Stimulated activated CD4-positive, alpha-beta T cell treated with anti-CD3 and anti-CD28 coated beads, TNF-alpha, amount 100 ng/mL, for 24 hours (primary cell): ENCODE measurements at regions not wholly inside any gene's neighbourhood (a gene's known extent, or its start where the extent isn't known, plus 50 kb on each side); places are given as distances from the start of the nearest gene placed in this dataset.

ENCODE experiments used
- DNase-seq, 3 experiments: peaks; one replicate each; pipeline ENCODE4 v3.0.0-alpha.2; 2020; ENCODE audit warnings: low read depth in 3 of 3

DNA sequence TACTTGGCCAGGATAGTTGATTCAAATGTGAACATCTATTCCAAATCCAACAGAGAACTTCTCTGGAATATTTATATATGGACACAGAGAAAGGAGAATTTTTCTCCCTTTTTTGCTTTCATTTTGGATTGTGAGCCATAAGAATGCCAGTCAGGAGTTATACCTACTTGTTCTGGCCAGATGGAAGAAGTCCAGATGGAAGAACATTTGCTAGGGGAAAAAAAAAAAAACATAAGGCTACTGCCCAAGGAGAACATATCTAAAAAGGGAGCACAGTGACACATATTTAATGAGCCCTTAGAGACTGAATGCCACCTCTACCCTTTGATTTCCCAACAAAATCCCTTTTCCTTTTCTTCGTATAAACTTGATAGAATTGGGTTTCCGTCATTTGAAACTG, 61.7 kb upstream of the PPP2R2B start:
- no peak for DNase-seq

DNA sequence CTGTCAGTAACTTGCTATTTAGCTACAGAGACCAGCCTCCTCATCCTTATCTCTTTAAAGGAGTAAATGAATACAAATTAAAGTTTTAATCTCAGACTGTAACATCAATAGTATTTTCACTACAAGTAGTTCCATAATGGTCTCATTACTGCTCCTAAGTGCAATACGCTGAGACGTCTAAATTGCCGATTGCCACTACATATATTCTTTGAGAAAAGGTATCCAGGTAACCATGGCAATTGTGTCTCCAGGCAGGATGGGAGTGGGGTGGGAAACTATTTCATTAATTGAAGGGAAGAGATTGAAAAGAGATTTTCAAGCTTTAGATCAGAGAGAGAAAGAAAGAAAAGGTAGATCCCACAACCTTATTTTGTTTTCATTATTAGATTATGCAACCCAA, 65.5 kb upstream of the PPP2R2B start:
- DNase-seq: no peak

DNA sequence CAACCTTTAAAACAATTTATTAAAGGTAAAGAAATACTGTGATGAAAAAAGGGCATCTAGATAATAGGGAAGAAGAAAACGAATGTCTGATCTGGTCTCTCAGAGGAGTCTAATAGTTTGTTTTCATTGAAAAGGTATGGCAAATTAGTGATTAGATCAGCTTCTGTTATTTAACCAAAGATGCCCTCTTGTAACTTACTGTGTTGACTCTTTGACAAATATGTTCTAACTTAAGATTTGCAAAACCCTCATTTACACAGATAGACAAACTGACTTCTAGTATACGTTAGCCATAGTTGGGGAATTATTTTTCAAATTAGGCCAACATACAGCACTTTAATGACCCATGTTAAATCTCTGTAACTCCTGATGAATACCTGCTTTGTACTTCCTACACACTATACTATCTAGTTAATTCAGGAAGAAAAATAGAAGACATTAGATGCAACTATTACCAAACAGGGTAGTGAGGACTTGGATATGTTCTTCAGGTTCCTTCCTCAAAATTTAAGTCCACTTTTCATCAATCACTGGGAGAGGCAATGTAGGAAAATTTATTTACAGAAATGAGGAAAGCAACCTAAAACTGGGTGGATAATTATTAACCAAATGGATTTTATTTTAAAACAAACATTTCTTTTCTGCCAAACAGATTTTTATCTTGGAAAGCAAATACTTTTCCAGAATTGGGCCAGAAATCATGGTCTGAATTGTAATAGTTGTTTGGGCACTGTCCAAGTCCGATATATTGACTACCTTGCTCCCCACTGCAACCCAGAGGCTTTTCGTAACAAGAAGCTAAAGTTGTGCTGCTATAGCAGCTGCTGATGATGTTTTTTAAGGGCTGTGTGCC, 66.4 kb upstream of the PPP2R2B start:
- no peak for DNase-seq

DNA sequence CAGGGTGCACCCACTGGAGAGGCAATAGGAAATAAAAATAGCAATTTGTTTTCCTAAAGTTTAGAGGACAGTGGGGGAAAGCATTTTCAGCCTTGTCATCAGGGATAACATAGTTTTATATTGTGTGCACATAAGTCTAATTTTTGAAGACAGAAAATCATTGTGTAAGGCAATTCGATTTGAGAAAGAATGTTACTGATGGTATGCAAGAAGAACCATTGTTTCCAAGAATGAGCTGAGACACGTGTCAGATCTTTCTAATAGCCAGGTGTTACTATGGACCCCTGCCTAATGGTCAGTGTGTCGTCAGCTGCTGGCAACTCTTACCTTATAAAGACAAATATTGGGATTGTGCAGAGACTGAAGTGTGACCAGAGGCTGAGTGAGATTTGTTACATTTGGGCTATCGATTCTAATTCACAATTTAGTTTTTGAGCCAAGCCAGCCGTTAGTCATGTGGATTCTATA, 67.1 kb upstream of the PPP2R2B start:
- DNase-seq: no peak

DNA sequence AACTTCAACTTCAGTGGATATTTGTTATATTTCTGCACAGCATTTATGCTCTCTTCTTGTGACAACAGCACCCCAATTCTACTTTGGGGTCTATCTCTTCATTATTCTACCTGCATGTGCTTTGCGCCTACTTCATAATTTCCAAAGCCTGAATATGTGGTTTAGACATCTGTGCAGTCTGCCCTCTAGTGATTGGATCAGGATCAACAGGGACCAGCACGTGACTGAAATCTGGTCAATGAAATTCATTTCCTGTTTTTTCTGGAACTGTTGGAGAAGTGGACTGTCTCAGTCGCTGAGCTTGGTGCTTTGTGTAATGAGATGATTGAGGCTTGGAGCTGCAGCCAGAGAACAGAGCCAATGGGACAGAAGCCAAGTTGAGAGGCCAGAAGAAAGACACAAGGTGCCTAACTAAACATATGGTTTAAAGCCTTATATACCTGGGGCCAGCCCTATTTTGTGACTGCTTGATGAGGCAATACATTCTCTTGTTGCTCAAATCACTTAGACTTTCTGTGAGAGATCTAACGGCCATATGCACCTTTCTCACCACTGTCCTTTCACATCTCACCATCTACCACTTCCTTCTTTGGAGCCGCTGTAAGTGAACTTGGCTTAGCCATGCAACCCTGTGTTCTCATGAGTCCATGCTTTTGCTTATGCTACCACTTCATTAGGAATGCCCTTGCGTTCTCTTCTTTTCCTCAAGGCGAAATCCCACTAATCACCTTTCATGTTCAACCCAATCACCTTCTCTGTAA, 68.8 kb upstream of the PPP2R2B start:
- DNase-seq: no peak

DNA sequence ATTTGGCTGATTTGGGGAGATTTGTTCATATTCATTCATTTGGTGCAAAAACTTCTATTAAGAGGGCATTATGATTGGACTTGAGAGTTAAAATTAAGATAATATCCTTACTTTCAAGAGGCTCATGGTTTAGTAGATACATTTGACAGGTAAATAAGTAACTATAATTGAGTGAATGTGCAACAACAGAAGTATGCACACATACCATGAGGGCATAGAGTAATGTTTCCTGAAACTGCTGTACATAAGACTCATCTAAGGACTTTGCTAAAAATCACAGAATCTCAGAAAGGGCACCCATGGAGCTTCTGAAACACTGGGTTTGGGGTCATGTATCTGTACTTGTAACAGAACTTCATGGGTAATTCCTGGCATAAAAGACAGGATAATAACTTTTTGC, 70.1 kb upstream of the PPP2R2B start:
- DNase-seq: no peak

DNA sequence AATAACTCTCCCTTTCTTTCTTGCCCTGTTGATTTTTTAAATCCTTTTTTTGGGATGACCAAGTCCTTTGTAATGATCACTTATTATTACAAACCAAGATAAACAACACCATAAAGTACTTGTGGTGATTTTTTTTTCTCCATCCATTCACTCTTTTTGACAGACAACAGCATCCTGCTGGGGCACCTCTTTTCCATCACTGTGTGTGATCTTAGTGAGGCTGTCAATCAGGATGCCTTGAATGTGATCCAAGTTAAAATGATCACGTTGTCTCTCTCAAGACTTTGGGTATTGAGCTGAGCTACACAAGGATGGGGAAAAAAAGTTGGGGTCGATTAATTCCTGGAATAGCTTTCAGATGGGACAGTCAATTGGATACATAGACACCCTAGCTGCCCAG, 73.6 kb upstream of the PPP2R2B start:
- DNase-seq: no peak

DNA sequence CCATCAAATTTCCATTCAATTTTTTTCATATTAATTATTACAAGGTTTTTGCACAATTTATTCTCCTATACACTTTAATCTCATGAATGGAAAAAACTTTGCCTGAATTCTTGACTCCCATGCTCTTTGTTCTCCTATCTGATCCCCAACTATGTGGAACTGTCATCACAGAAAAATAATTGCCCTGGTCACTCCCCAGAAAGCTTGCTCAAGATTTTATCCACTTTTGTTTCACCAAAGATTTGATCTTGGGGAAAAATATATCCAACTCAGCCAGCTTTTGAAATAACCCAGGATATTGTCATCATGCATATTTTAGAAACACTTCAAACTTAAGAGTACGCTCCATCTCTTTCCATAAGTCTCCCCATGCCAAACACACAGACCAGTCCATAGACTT, 77.7 kb upstream of the PPP2R2B start:
- no peak for DNase-seq

DNA sequence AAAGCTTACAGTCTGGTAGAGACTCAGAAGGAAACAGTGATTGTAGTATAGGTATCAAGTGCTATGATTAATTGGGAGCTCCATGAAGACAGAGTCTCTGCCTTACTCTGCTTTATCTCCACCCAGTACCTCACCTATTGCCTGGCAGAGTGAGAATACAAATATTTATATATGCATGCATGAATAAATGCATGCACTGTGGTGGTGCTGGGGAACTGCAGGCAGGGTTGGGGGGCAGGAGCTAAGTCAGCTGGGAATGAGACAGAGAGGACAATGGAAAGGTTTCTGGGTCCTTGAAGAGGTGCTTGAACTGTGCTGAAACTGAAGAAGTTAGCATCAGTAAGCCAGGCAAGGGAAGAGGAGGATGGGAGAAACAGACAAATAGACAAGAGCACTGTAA, 80.8 kb upstream of the PPP2R2B start:
- DNase-seq: no peak

DNA sequence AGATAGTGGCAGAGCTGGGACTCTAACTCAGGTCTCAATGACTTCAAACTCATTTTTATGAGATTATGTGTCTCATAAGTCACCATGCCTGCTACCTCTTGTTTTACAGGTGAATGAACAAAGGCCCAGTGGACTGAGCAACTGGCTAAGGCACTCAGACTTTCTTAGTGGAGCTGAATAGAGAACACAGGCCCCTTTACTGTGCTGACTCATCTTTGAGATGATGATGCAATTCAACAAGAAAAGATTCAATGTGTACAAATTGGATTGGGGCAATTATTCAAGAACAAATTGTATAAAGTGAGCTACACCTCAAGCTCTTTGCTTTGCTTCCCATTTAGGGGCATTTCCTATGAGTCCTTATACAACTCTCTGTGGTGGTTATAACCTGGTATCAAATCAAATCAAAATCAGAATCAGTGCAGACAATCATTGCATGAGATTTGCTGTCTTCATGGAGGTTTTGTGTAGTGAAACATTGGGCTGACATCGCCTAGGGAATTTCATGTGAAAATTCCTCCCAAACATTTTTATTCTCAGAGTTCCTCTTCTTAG, 84.3 kb upstream of the PPP2R2B start:
- no peak for DNase-seq

DNA sequence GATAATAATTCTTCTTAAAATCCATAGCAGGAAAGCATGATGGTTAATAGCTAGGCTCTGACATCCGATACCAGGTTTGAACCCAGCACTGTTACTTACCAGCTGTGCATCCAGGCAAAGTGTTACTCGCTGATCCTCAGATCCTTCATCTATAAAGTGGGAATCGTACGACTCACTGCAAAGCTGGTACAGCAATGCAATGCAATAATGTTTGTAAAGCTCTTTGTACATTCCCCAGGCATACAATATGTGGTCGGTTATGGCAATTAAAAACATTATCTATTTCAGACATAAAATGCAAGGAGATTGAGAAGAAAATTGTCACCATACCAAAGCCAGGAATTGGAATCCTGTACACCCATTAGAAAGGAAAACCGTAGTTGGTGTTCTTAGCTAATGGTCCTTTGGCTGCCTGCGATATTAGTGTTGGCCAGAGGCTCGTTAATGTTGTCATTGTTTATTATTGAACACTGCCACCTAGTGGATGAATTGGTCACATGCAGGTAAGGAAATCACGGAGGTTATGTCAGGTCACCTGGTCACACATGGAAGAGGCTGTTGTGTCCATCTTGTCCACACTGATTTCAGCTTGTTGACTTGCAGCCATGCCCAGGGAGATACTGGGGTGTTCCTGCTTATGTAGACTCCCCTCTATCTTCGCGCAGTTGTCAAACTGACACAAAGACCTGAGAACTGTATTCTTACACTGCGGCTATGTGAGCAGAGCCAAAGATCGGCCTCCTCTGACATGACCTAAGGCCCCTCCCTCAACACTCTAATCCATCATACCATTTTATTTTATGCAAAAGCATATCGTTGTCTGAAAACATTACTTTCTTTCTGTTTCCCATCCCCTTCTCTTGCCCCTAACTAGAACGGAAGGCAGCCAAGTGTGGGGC, 87.5 kb upstream of the PPP2R2B start:
- DNase-seq: peak; percentile 7 to 42 (median 19)

DNA sequence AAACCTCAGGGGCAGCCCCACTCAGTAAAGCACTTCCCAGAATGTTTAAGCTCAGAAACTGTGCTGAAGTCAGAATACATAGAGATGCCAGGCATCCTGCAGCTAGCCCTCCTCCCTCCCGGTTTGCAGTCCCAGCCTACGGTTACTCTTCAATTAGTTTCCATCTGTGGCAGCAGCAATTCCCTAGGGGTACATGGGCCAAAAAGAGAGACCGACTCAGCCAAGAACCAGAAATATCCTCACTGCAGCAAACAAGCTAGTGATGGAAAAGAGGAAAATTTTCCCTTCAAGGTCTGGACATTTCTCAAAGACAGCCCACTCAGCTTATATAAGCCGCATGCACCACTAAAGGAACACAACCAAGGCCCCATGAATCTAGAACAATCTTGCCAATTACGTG, 89.1 kb upstream of the PPP2R2B start:
- DNase-seq: no peak

DNA sequence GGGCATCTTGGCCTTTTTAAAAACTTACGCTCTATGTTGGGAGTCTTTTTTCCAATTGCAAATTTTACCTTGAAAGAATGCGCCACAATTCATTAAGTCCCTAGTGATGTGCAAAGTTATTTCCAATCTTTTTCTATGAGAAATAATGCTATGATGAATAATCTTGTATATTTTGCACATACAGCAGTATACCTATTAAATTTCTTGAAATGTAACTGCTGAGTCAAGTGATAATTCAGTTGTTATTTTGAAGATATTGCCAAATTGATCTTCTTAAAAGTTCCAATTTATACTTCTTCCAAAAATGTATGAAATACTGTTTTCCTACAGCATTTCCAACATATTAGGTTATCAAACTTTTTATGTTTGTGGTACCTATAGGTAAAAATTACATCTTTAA, 92.8 kb upstream of the PPP2R2B start:
- no peak for DNase-seq

DNA sequence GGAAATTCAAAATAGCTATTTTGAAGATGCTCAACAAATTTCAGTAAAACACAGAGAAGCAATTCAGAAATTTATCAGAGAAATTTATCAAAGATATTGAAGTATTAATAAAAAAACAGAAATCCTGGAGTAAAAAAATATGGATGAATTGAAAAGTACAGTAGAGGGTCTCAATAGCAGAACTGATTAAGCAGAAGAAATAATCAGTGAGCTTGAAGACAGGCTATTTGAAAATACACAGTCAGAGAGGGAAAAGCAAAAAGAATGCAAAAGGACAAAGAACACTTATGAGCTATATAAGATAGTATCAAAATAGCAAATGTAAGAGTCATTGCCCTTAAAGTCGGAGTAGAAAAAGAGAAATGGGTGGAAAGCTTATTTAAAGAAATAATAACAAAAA, 107.9 kb upstream of the PPP2R2B start:
- no peak for DNase-seq

DNA sequence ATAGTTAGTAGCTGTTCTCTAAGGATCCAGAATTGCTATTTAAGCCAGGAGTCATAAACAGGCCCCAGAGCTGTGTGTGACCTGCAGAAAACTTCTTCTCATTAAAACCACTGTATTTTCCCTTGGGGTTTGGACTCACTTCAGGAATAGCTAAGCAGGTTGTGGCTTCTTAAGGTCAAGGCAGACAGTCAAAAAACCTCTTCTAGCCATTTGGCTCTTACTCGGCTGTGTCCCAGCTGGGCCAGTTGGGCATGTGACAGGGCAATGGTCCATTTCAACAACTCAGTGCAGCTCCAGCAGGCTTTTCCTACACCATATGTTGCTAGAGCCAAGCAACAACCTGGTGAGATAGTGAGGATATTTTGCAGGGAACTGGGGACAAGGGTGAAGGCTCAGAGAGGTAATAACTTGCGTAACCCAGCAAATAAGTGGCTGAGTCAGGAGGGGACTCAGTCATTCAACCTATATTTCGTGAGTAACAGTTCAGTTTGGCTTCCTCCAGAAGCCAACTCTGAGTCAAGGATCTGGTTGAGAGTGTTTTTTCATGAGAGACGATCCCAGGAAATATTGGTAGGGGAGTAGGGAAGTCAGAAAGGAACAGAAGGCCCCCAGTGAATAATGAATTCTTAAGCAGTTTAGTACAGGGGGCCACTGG, 115.4 kb upstream of the PPP2R2B start:
- DNase-seq: no peak

DNA sequence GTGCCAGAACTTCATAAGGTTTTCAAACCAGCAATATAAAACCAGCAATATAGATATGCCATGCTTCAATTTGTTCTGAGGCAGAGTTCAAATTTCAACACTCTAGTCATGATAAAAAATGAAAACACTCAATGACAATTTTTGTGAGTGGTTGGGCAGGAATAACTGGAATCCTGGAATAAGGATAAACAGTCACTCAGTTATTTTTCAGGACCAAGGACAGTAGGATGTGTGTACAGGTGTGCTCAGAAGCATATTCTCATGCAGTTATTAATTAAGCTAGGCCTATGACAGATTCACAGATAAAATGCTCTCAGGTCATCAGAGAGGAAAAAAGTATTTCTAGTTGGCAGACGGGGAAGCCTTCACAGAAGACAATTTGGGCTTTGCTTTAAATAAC, 117.3 kb upstream of the PPP2R2B start:
- no peak for DNase-seq

DNA sequence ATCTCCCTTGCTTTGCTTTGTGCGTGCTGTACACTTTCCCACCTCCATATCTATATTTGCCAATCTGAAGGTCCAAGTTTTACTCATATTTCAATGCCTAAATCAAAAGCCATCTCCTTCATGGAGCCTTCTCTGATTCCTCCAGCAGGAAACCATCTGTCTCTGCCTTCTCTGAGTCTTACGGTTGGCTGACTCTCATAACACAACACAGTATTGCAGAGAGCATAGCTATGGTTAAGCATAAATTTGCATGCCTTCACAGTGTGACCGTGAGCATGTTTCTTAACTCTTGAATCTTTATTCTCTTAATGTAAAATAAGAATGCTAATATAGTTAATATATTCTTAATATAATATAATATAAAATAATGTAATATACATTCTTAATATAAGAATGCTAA, 136.8 kb upstream of the PPP2R2B start:
- no peak for DNase-seq

DNA sequence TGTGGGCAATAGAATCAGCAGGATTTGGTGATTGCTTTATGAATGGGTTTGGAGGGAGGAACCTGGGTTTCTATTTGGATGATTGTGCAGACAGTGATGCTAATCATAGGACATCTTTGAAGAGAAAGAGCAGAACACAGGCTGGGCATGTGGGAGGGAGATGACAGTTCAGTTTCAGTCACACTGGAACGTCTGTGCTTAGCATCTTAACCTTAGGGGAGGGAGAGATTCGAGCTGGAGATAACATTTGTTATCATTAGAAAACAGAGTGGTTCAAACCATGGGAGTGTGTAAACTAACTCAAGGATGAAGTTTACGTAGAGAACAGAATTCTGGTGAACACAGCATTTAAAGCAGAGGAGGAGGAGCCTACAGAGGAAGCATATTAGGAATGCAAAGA, 138.6 kb upstream of the PPP2R2B start:
- DNase-seq: no peak

DNA sequence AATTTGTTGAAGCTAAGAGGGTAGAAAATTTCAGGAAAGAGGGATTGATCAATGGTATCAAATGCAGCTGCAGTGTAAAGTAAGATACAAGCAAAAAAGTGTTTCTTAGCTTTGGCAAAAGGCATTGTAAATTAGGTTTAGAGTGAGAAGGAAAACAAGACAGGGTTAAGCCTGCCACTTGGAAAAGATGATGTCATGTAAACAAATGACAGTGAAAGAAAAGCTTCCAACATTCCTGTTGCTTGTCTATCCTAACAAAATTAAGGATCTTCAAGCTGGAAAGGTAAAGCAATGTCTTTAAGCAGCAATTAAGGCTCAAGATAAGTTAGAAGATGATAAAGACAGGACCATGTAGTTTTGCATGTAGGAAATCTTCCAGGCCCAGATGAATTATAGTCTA, 139.1 kb upstream of the PPP2R2B start:
- no peak for DNase-seq

DNA sequence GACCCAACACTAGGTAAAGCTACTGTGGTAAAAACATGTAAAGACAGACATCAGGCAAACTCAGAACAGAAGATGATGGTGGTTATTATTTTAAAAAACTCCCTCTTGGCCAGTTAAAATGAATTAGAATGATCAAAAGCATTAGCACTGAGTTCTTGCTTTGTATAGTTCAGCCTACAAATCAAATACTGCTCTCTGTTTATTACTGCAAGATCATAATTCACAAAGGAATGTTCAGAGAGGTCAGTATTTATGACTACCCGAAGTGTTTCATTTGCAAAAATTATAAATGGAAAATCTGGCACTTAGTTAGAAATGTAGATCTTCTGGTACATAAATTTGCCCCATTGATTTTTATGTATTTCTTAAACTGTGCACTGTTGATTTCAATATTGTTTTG, 140.3 kb upstream of the PPP2R2B start:
- DNase-seq: no peak

DNA sequence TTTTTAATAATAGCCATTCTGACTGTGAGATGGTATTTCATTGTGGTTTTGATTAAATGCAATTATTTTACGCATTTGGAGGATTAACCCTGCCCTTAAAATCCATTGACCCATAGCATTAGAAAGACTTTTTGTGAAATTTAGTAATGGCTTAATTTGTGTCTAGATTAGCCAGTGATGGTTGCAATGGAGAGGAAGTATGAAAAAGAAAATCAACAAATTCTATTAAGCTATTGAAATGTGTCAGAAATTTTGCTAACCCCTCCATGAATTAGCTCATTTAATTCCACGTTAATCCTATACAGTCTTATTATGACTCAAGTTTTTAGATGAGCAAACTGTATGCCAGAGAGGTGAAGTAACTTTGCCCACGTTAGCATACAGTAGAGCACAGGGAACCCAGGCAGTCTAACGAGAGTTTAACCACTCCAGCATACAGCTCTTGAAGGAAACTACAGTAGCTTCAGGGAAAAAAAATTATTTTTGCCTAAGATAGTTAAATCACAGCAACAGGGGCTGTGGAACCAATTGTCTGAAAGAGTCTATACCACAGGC, 158.2 kb upstream of the PPP2R2B start:
- DNase-seq: no peak
